Tibial nerve (tissue), 4 donors: ENCODE measurements at regions not wholly inside any gene's neighbourhood (a gene's known extent, or its start where the extent isn't known, plus 50 kb on each side); places are given as distances from the start of the nearest gene placed in this dataset.

Source experiments
- EP300 ChIP-seq, 2 donors: sonication (generic); formaldehyde crosslinking; IDR thresholded peaks; one replicate each; pipeline ENCODE4 v1.6.1; 2017; ENCODE audit warnings: antibody characterized with exemption in 2 of 2, mild to moderate bottlenecking in 1 of 2
- POLR2A ChIP-seq, 2 donors: fragments of 450-650 bp; IDR thresholded peaks; one replicate each; pipeline ENCODE4 v1.6.1; 2017; ENCODE audit warnings: antibody characterized with exemption in 2 of 2, mild to moderate bottlenecking in 2 of 2, moderate library complexity in 2 of 2
- TF ChIP-seq, protein P1 (sequence below), 5 experiments: fragments of 200-600 bp in 3 of 5; fragments of 450-650 bp in 2 of 5; sonication (generic) in 3 of 5; IDR thresholded peaks; one replicate each; pipeline ENCODE4 v1.5.1; 2016 to 2019; ENCODE audit warnings: antibody characterized with exemption in 5 of 5, mild to moderate bottlenecking in 3 of 5, moderate library complexity in 2 of 5

DNA sequence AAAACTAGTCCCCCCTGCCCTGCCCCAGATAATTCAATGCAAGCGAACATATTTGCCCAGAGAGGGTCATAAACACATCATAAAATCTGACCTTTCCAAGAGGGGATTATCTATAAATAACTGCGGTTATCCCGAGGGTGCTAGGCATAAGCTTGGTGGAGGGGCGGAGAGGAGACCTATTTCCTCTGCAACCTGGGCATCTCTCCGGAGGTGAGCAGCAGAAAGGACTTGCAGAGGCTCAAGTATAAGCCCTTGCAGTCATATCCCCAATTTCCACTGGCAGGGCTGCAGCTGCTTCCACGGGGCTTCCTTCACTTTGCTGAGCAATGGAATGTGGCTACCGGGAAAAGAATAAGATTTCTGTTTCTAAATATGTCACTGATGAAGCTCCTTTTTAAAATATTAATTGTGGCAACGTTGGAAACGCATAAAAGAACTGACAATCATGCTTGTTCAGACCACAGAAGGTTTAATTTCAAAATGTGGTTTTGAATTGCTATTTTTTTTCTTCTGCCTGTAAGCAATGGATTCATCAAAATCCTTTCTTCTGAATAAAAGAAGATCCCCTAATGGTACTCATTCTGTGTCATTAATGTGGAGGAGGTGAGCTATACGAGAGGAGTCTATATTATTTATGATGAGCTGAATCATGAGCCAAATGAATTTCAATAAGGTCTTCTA is 268.9 kb upstream of the ATP2B1 start:
- TF ChIP-seq POLR2A (IDR thresholded peaks at IDR 0.05): no peak
- TF ChIP-seq, protein P1, sequence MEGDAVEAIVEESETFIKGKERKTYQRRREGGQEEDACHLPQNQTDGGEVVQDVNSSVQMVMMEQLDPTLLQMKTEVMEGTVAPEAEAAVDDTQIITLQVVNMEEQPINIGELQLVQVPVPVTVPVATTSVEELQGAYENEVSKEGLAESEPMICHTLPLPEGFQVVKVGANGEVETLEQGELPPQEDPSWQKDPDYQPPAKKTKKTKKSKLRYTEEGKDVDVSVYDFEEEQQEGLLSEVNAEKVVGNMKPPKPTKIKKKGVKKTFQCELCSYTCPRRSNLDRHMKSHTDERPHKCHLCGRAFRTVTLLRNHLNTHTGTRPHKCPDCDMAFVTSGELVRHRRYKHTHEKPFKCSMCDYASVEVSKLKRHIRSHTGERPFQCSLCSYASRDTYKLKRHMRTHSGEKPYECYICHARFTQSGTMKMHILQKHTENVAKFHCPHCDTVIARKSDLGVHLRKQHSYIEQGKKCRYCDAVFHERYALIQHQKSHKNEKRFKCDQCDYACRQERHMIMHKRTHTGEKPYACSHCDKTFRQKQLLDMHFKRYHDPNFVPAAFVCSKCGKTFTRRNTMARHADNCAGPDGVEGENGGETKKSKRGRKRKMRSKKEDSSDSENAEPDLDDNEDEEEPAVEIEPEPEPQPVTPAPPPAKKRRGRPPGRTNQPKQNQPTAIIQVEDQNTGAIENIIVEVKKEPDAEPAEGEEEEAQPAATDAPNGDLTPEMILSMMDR (IDR thresholded peaks at IDR 0.05): no peak
- no peak for TF ChIP-seq EP300 (IDR thresholded peaks at IDR 0.05)
